Keratinocyte (primary cell): ENCODE measurements at regions not wholly inside any gene's neighbourhood (a gene's known extent, or its start where the extent isn't known, plus 50 kb on each side); places are given as distances from the start of the nearest gene placed in this dataset.

Source experiments
- EZH2 ChIP-seq: IDR thresholded peaks from one replicate; pipeline ENCODE4 v1.6.1; 2012; ENCODE audit warnings: inconsistent platforms, mild to moderate bottlenecking, low read length, moderate library complexity
- TF ChIP-seq, protein P1 (sequence below), 3 experiments: IDR thresholded peaks in 1 of 3; conservative IDR thresholded peaks in 1 of 3; optimal IDR thresholded peaks in 1 of 3; 2 replicates in 2 of 3; 3 replicates in 1 of 3; pipeline versions ENCODE3 to v1.5.1; 2011; ENCODE audit warnings: low read length in 3 of 3, mild to moderate bottlenecking in 3 of 3, moderate library complexity in 2 of 3, control low read depth in 1 of 3, inconsistent platforms in 1 of 3; ENCODE audit not compliant: insufficient read depth in 2 of 3; ENCODE audit errors: extremely low read depth in 1 of 3

DNA sequence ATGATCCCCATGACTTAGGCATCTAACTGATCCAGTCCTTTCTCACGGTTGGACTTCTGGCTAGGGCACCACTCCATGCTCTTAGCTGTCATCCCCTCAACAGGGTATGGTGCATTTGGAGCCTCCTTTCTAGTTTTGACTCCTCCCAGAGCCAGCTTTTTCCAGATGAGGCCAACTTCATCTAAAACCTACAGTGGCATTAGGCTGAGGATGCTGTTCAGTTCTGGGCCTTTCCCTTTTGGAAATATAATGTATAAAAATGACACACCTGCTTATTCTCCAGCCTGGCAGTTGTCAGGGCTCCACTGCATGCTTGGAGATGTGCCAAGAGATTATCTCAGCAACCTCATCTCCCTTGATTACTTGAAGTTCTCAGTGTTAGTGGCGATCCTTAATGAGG lies 239.7 kb downstream of the EMP1 start:
- TF ChIP-seq, protein P1, sequence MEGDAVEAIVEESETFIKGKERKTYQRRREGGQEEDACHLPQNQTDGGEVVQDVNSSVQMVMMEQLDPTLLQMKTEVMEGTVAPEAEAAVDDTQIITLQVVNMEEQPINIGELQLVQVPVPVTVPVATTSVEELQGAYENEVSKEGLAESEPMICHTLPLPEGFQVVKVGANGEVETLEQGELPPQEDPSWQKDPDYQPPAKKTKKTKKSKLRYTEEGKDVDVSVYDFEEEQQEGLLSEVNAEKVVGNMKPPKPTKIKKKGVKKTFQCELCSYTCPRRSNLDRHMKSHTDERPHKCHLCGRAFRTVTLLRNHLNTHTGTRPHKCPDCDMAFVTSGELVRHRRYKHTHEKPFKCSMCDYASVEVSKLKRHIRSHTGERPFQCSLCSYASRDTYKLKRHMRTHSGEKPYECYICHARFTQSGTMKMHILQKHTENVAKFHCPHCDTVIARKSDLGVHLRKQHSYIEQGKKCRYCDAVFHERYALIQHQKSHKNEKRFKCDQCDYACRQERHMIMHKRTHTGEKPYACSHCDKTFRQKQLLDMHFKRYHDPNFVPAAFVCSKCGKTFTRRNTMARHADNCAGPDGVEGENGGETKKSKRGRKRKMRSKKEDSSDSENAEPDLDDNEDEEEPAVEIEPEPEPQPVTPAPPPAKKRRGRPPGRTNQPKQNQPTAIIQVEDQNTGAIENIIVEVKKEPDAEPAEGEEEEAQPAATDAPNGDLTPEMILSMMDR (optimal IDR thresholded peaks at IDR 0.05 in 1 of 3, IDR thresholded peaks at IDR 0.05 in 1 of 3, conservative IDR thresholded peaks at IDR 0.05 in 1 of 3; ENCODE audit: extremely low read depth in 1 of 3, insufficient read depth in 2 of 3, low read length in 3 of 3) = no peak
- no peak for TF ChIP-seq EZH2
